KMS-11 (cell line): ENCODE measurements at regions not wholly inside any gene's neighbourhood (a gene's known extent, or its start where the extent isn't known, plus 50 kb on each side); places are given as distances from the start of the nearest gene placed in this dataset.

Experiments
- H2AFZ ChIP-seq: fragments of 200-600 bp; sonication (generic); 2 replicates; pipeline ENCODE4 v1.6.1; 2016; ENCODE audit warnings: antibody characterized with exemption, mixed run types, low read depth
- H3K27ac ChIP-seq: fragments of 200-600 bp; sonication (generic); 2 replicates; pipeline ENCODE4 v1.6.1; 2016; ENCODE audit warnings: mild to moderate bottlenecking, mixed run types
- H3K27me3 ChIP-seq: fragments of 200-600 bp; sonication (generic); 2 replicates; pipeline ENCODE4 v1.6.1; 2017; ENCODE audit warnings: mild to moderate bottlenecking, low read depth, mixed run types, moderate library complexity; ENCODE audit not compliant: insufficient read depth
- H3K36me3 ChIP-seq: fragments of 200-600 bp; sonication (generic); 2 replicates; pipeline ENCODE4 v1.6.1; 2017; ENCODE audit warnings: mild to moderate bottlenecking, mixed run types; ENCODE audit not compliant: insufficient read depth
- H3K4me1 ChIP-seq: fragments of 200-600 bp; sonication (generic); 2 replicates; pipeline ENCODE4 v1.6.1; 2016; ENCODE audit warnings: mild to moderate bottlenecking, low read depth, mixed run types; ENCODE audit not compliant: poor library complexity, severe bottlenecking
- H3K4me2 ChIP-seq: fragments of 200-600 bp; sonication (generic); 2 replicates; pipeline ENCODE4 v1.7.0; 2016; ENCODE audit warnings: mild to moderate bottlenecking, mixed run types
- H3K4me3 ChIP-seq: fragments of 200-600 bp; sonication (generic); IDR thresholded peaks from 2 replicates; pipeline ENCODE4 v1.6.1; 2017; ENCODE audit warnings: low read depth, low read length, mixed read lengths; ENCODE audit not compliant: insufficient read depth
- H3K79me2 ChIP-seq: fragments of 200-600 bp; sonication (generic); 2 replicates; pipeline ENCODE4 v1.6.1; 2016; ENCODE audit warnings: low read depth, mixed run types; ENCODE audit not compliant: insufficient read depth
- H3K9ac ChIP-seq: fragments of 200-600 bp; sonication (generic); 2 replicates; pipeline ENCODE4 v1.6.1; 2016; ENCODE audit warnings: mild to moderate bottlenecking, mixed run types
- H4K20me1 ChIP-seq: fragments of 200-600 bp; sonication (generic); 2 replicates; pipeline ENCODE4 v1.6.1; 2016; ENCODE audit warnings: mild to moderate bottlenecking, mixed run types; ENCODE audit not compliant: insufficient read depth
- TF ChIP-seq, protein P1 (sequence below): fragments of 200-600 bp; sonication (generic); conservative IDR thresholded peaks from 2 replicates; pipeline ENCODE4 v1.6.1; 2017; ENCODE audit warnings: low read depth, mild to moderate bottlenecking, antibody characterized with exemption, low read length, moderate library complexity, mixed read lengths

DNA sequence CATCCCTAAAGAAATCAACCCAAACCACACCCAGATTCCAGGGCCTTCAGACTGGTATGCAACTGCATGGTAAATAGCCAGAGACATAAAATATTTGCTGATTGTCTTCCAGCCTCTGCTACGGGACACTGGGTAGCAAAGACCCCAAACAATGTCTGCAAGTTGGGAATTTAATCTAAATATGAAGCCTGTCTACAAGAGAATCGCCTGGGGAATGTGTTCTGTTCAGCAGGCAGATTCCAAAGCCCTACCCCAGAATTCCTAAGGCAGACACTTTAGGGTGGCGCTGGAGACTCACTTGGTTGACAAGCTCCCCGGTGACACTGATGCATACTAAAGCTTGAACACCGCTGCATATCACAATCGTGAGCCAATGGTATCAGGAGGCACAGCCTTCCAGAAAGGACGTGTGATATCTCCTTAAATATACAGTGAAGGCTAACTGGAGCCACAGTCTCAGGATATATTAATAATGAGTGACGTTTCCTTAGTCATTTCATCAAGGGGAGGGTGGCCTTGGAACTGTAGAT is 684.1 kb downstream of the NTRK3 start:
- no peak overlapping the region for H3K9ac ChIP-seq
- H3K4me1 ChIP-seq = no peaks in the 10 kb centered on the region
- H3K27ac ChIP-seq = no peak overlapping the region
- H3K4me2 ChIP-seq = no peak overlapping the region
- H3K27me3 ChIP-seq = no peaks in the 10 kb centered on the region
- no peak overlapping the region for H3K4me3 ChIP-seq
- H2AFZ ChIP-seq = no peak overlapping the region
- no peaks in the 10 kb centered on the region for H3K79me2 ChIP-seq
- TF ChIP-seq, protein P1, sequence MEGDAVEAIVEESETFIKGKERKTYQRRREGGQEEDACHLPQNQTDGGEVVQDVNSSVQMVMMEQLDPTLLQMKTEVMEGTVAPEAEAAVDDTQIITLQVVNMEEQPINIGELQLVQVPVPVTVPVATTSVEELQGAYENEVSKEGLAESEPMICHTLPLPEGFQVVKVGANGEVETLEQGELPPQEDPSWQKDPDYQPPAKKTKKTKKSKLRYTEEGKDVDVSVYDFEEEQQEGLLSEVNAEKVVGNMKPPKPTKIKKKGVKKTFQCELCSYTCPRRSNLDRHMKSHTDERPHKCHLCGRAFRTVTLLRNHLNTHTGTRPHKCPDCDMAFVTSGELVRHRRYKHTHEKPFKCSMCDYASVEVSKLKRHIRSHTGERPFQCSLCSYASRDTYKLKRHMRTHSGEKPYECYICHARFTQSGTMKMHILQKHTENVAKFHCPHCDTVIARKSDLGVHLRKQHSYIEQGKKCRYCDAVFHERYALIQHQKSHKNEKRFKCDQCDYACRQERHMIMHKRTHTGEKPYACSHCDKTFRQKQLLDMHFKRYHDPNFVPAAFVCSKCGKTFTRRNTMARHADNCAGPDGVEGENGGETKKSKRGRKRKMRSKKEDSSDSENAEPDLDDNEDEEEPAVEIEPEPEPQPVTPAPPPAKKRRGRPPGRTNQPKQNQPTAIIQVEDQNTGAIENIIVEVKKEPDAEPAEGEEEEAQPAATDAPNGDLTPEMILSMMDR = no peak
- H3K36me3 ChIP-seq = no peaks in the 10 kb centered on the region
- no peaks in the 10 kb centered on the region for H4K20me1 ChIP-seq

DNA sequence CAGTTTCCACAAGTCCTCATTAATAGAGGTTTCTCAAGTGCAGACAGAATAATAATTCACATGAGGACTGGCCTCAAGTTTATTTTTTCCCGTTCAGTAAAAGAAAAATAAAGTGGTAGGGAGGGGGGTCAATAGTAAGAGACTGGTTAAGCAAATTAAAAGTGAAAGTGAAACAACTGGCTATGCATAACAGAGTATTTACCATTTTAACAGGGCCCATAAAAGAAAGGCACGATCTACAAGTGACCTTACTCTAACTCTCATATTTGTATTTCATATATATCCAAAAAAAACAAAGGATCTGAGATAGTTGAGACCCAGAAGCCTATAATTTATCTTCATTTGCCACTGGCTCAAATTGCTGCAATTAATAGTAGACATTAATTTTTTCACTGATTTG is 686.3 kb downstream of the NTRK3 start:
- H3K4me2 ChIP-seq = no peak overlapping the region

DNA sequence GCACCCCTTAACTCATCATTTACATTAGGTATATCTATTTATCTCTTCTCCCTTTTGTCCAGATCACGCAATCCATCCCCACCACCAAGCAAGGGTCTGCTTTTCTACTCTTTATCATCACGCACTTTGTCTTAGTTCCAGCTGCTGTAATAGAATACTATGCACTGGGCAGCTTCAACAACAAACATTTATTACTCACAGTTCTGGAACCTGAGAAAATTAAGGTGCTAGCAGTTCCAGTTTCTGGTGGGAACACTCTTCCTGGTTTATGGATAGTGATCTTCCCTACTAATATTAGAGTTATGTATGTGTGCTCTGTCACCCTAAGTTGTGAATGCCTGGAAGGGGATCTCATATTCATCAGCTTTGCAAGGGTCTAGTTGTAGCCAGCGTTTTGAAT is 687.0 kb downstream of the NTRK3 start:
- Histone ChIP-seq H3K4me1 (no peaks in the 10 kb centered on the region), H3K27ac (no peak overlapping the region), H3K9ac (no peak overlapping the region), H3K4me2 (no peak overlapping the region), H3K4me3 (no peak overlapping the region), H3K27me3 (no peaks in the 10 kb centered on the region), H2AFZ (no peak overlapping the region), H4K20me1 (no peaks in the 10 kb centered on the region), H3K79me2 (no peaks in the 10 kb centered on the region), H3K36me3 (no peaks in the 10 kb centered on the region)
- TF ChIP-seq, protein P1 = no peak

More for the DNA sequence above, 686.3 kb downstream of the NTRK3 start:
- Histone ChIP-seq H3K27me3 (no peaks in the 10 kb centered on the region), H3K9ac (no peak overlapping the region), H3K4me1 (no peaks in the 10 kb centered on the region), H3K79me2 (no peaks in the 10 kb centered on the region), H3K4me3 (no peak overlapping the region), H3K27ac (no peak overlapping the region), H2AFZ (no peak overlapping the region), H3K36me3 (no peaks in the 10 kb centered on the region), H4K20me1 (no peaks in the 10 kb centered on the region)
- TF ChIP-seq, protein P1 = no peak

DNA sequence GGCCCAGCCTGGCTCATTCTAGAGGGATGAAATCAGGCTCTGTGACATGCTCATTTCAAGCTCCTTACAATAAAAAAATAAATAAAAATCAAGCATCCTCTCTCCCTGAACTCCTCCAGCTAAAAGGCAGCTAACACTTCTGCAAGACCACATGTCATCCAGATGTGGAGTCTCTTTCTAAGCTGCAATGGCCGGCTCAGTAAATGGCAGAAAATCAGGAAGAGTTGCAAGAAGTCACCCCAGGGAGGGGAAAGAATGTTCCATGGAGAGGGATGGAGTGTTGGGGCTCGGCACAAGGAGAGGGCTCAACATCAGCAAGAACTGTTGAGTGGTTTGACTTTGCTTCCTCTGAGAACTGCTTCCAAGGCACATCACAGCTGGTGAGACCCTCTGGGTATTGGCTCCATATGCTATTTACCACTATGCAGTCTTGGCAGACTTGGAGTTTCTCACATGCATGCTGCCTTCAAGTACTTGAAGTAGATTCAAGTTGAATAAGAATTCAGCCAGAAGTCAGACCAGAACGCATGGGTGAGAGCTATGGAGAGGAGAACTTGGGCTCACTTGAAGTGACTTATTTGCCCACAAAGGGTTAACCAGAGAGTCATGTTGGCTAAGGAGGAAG is 689.0 kb downstream of the NTRK3 start:
- no peaks in the 10 kb centered on the region for H3K27me3 ChIP-seq
- no peak overlapping the region for H2AFZ ChIP-seq
- H3K4me3 ChIP-seq = no peak overlapping the region
- H3K4me2 ChIP-seq = no peak overlapping the region
- H3K9ac ChIP-seq = no peak overlapping the region
- no peak overlapping the region for H3K27ac ChIP-seq
- TF ChIP-seq, protein P1 = no peak
- no peaks in the 10 kb centered on the region for H4K20me1 ChIP-seq
- no peaks in the 10 kb centered on the region for H3K79me2 ChIP-seq
- no peaks in the 10 kb centered on the region for H3K36me3 ChIP-seq
- H3K4me1 ChIP-seq = no peaks in the 10 kb centered on the region
